GM23338 (cell line): ENCODE measurements at regions not wholly inside any gene's neighbourhood (a gene's known extent, or its start where the extent isn't known, plus 50 kb on each side); places are given as distances from the start of the nearest gene placed in this dataset.

Source experiments
- ATAC-seq: fragments of 200-7000 bp; cut with Tn5 transposase; 3 replicates; pipeline ENCODE4 v1.9.1; 2020
- DNase-seq: peaks from one replicate; pipeline ENCODE4 v3.0.0-alpha.2; 2015; ENCODE audit warnings: low spot score
- H2AFZ ChIP-seq: fragments of 200-600 bp; sonication (generic); 2 replicates; pipeline ENCODE4 v1.8.0; 2016; ENCODE audit warnings: antibody characterized with exemption, mild to moderate bottlenecking, moderate library complexity
- H3F3A ChIP-seq: fragments of 200-600 bp; sonication (generic); replicated peaks from 2 replicates; pipeline ENCODE4 v1.8.0; 2017; ENCODE audit warnings: antibody characterized with exemption, mixed run types, low read depth
- H3K27ac ChIP-seq: fragments of 200-600 bp; sonication (generic); 2 replicates; pipeline ENCODE4 v1.6.1; 2016; ENCODE audit warnings: low read depth
- H3K27me3 ChIP-seq: fragments of 200-600 bp; sonication (generic); 2 replicates; pipeline ENCODE4 v1.8.0; 2016; ENCODE audit warnings: mild to moderate bottlenecking, mixed run types, moderate library complexity; ENCODE audit not compliant: insufficient read depth
- H3K36me3 ChIP-seq: fragments of 200-600 bp; sonication (generic); 2 replicates; pipeline ENCODE4 v1.8.0; 2016; ENCODE audit warnings: mild to moderate bottlenecking; ENCODE audit not compliant: insufficient read depth
- H3K4me1 ChIP-seq: fragments of 200-600 bp; sonication (generic); 2 replicates; pipeline ENCODE4 v1.8.0; 2016; ENCODE audit warnings: mild to moderate bottlenecking, moderate library complexity; ENCODE audit not compliant: insufficient read depth
- H3K4me2 ChIP-seq: fragments of 200-600 bp; sonication (generic); 2 replicates; pipeline ENCODE4 v1.7.1; 2017; ENCODE audit warnings: mixed run types
- H3K4me3 ChIP-seq: fragments of 200-600 bp; sonication (generic); 2 replicates; pipeline ENCODE4 v1.6.1; 2016; ENCODE audit warnings: mixed run types
- H3K79me2 ChIP-seq: fragments of 200-600 bp; sonication (generic); replicated peaks from 2 replicates; pipeline ENCODE4 v1.8.0; 2017; ENCODE audit warnings: mild to moderate bottlenecking; ENCODE audit not compliant: insufficient read depth
- H3K9me2 ChIP-seq: fragments of 200-600 bp; sonication (generic); 2 replicates; pipeline ENCODE4 v1.8.0; 2017; ENCODE audit not compliant: insufficient read depth
- H4K20me1 ChIP-seq: fragments of 200-600 bp; sonication (generic); replicated peaks from 2 replicates; pipeline ENCODE4 v1.8.0; 2017; ENCODE audit warnings: mild to moderate bottlenecking; ENCODE audit not compliant: insufficient read depth
- H3K27ac Mint-ChIP-seq: 2 replicates; pipeline ENCODE4 v1.8.0; 2020; ENCODE audit warnings: inconsistent platforms, mild to moderate bottlenecking, moderate library complexity, mixed read lengths
- H3K27me3 Mint-ChIP-seq: 3 replicates; pipeline ENCODE4 v1.8.0; 2022; ENCODE audit warnings: low read depth, mild to moderate bottlenecking, moderate library complexity, mixed read lengths, inconsistent platforms; ENCODE audit not compliant: insufficient read depth, poor library complexity
- H3K36me3 Mint-ChIP-seq: 3 replicates; pipeline ENCODE4 v1.8.0; 2021; ENCODE audit warnings: low read depth, mild to moderate bottlenecking, inconsistent platforms, moderate library complexity, mixed read lengths
- H3K4me1 Mint-ChIP-seq: 3 replicates; pipeline ENCODE4 v1.8.0; 2020; ENCODE audit warnings: mild to moderate bottlenecking, inconsistent platforms, mixed read lengths
- H3K4me3 Mint-ChIP-seq: 3 replicates; pipeline ENCODE4 v1.8.0; 2021; ENCODE audit warnings: moderate library complexity, mild to moderate bottlenecking, inconsistent platforms, mixed read lengths
- H3K9me3 Mint-ChIP-seq: 3 replicates; pipeline ENCODE4 v1.8.0; 2020; ENCODE audit warnings: moderate library complexity, mild to moderate bottlenecking, inconsistent platforms, mixed read lengths
- CREB1 ChIP-seq: fragments of 250-450 bp; sonication (Bioruptor Pico); IDR thresholded peaks from 2 replicates; pipeline ENCODE4 v1.5.0; 2020; ENCODE audit warnings: low read depth, mild to moderate bottlenecking, moderate library complexity
- EZH2 ChIP-seq: fragments of 200-600 bp; sonication (generic); IDR thresholded peaks from one replicate; pipeline ENCODE4 v1.8.0; 2017; ENCODE audit warnings: antibody characterized with exemption, mild to moderate bottlenecking, low read depth; ENCODE audit not compliant: unreplicated experiment
- EZH2phosphoT487 ChIP-seq: fragments of 200-600 bp; sonication (generic); IDR thresholded peaks from one replicate; pipeline ENCODE4 v1.8.1; 2018; ENCODE audit warnings: antibody characterized with exemption; ENCODE audit not compliant: unreplicated experiment
- JUNB ChIP-seq: IDR thresholded peaks from one replicate; pipeline ENCODE4 v1.6.1; 2016; ENCODE audit warnings: antibody characterized with exemption; ENCODE audit not compliant: unreplicated experiment
- NANOG ChIP-seq: IDR thresholded peaks from 2 replicates; pipeline ENCODE4 v1.6.1; 2016; ENCODE audit warnings: antibody characterized with exemption, borderline replicate concordance
- ZNF114 ChIP-seq: fragments of 250-450 bp; sonication (Bioruptor Pico); IDR thresholded peaks from 2 replicates; pipeline ENCODE4 v1.5.0; 2020; ENCODE audit warnings: mild to moderate bottlenecking, moderate library complexity
- TF ChIP-seq, protein P1 (sequence below): fragments of 250-450 bp; sonication (Bioruptor Pico); IDR thresholded peaks from 2 replicates; pipeline ENCODE4 v1.5.0; 2020; ENCODE audit warnings: mild to moderate bottlenecking, moderate library complexity
- TF ChIP-seq, protein P2 (sequence below): IDR thresholded peaks from 2 replicates; pipeline ENCODE4 v1.6.1; 2016; ENCODE audit warnings: antibody characterized with exemption
- TF ChIP-seq, protein P3 (sequence below): IDR thresholded peaks from one replicate; pipeline ENCODE4 v1.6.1; 2018; ENCODE audit warnings: antibody characterized with exemption; ENCODE audit not compliant: unreplicated experiment

DNA sequence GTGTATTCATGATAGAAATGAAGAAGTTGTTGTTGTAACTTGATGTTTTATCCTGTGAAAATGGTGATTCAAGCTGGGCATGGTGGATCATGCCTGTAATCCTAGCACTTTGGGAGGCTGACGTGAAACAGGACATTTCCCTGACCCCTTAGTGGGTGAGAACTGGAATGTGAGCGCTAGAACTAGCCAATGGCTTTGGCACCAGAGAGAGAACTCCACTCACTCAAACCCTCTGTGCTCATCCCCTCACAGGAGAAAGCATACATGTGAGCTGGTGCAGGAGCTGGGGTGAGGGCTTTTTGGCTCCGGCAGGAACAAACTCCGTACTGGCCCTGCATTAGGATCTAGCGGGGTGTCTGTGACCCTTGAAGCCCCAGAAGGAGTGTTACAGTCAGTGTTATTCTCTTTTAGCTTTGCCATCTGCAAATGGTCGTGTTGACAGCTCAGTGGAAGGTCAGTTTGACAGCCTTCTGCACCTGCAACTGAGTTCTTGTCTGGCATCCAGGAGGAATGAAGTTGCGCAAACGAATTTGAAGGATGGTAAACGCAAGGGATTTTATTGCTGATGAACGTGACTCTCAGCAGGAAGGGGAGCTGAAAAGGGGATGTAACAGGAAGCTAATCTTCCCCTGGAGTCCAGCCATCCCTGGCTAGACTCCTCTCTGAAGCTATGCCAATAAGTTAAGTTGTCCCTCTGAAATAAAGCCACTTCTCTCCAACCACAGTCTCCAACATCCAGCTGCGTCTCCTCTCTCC lies 1016.6 kb upstream of the CADM2 start:
- ATAC-seq, result no peak
- peaks cover 2% of the 10 kb centered on the region; the same call in 1 of the 3 replicates for H3K4me1 Mint-ChIP-seq

DNA sequence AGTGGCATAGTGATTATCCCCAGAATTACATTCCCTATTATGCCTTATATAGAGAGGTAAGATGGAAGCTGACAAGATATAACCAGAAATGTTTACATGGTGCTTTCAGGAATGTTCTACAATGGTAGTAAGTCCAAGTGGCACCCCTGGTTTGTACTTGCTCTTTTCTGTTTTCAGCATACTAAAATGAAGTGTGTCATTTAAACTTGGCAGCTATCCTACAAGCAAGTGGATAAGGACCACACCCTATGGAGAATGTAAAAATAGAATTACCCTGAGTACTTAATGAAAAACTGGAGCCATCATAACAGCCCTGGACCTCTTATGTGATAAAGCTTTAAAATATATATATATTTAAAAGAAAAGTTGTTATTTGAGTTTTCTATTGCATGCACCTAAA lies 1012.7 kb upstream of the CADM2 start:
- Mint-ChIP-seq H3K9me3 (no peaks in the 10 kb centered on the region), H3K27ac (no peak overlapping the region), H3K36me3 (0 out of 3 replicates have a peak, but pooled peaks cover 4% of the 10 kb centered on the region), H3K4me3 (no peak overlapping the region), H3K27me3 (peaks cover 4% of the 10 kb centered on the region), H3K4me1 (peaks cover 2% of the 10 kb centered on the region; the same call in 1 of the 3 replicates)
- Histone ChIP-seq H3K79me2 (no peaks in the 10 kb centered on the region), H3K36me3 (no peaks in the 10 kb centered on the region), H3K4me1 (no peaks in the 10 kb centered on the region), H3K27ac (no peak overlapping the region), H2AFZ (no peak overlapping the region; the same call in 1 of the 2 replicates), H4K20me1 (no peaks in the 10 kb centered on the region), H3K4me2 (no peak overlapping the region), H3K27me3 (no peaks in the 10 kb centered on the region), H3K9me2 (no peaks in the 10 kb centered on the region), H3K4me3 (no peak overlapping the region), H3F3A (no peaks in the 10 kb centered on the region)
- ATAC-seq (no peak), DNase-seq (no peak)
- no peak for TF ChIP-seq CREB1 (CRISPR knock-in tag)
- TF ChIP-seq, protein P1, sequence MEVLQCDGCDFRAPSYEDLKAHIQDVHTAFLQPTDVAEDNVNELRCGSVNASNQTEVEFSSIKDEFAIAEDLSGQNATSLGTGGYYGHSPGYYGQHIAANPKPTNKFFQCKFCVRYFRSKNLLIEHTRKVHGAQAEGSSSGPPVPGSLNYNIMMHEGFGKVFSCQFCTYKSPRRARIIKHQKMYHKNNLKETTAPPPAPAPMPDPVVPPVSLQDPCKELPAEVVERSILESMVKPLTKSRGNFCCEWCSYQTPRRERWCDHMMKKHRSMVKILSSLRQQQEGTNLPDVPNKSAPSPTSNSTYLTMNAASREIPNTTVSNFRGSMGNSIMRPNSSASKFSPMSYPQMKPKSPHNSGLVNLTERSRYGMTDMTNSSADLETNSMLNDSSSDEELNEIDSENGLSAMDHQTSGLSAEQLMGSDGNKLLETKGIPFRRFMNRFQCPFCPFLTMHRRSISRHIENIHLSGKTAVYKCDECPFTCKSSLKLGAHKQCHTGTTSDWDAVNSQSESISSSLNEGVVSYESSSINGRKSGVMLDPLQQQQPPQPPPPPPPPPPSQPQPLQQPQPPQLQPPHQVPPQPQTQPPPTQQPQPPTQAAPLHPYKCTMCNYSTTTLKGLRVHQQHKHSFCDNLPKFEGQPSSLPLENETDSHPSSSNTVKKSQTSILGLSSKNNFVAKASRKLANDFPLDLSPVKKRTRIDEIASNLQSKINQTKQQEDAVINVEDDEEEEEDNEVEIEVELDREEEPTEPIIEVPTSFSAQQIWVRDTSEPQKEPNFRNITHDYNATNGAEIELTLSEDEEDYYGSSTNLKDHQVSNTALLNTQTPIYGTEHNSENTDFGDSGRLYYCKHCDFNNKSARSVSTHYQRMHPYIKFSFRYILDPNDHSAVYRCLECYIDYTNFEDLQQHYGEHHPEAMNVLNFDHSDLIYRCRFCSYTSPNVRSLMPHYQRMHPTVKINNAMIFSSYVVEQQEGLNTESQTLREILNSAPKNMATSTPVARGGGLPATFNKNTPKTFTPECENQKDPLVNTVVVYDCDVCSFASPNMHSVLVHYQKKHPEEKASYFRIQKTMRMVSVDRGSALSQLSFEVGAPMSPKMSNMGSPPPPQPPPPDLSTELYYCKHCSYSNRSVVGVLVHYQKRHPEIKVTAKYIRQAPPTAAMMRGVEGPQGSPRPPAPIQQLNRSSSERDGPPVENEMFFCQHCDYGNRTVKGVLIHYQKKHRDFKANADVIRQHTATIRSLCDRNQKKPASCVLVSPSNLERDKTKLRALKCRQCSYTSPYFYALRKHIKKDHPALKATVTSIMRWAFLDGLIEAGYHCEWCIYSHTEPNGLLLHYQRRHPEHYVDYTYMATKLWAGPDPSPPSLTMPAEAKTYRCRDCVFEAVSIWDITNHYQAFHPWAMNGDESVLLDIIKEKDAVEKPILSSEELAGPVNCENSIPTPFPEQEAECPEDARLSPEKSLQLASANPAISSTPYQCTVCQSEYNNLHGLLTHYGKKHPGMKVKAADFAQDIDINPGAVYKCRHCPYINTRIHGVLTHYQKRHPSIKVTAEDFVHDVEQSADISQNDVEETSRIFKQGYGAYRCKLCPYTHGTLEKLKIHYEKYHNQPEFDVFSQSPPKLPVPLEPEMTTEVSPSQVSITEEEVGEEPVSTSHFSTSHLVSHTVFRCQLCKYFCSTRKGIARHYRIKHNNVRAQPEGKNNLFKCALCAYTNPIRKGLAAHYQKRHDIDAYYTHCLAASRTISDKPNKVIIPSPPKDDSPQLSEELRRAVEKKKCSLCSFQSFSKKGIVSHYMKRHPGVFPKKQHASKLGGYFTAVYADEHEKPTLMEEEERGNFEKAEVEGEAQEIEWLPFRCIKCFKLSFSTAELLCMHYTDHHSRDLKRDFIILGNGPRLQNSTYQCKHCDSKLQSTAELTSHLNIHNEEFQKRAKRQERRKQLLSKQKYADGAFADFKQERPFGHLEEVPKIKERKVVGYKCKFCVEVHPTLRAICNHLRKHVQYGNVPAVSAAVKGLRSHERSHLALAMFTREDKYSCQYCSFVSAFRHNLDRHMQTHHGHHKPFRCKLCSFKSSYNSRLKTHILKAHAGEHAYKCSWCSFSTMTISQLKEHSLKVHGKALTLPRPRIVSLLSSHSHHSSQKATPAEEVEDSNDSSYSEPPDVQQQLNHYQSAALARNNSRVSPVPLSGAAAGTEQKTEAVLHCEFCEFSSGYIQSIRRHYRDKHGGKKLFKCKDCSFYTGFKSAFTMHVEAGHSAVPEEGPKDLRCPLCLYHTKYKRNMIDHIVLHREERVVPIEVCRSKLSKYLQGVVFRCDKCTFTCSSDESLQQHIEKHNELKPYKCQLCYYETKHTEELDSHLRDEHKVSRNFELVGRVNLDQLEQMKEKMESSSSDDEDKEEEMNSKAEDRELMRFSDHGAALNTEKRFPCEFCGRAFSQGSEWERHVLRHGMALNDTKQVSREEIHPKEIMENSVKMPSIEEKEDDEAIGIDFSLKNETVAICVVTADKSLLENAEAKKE (CRISPR knock-in tag), result no peak
- TF ChIP-seq, protein P2, sequence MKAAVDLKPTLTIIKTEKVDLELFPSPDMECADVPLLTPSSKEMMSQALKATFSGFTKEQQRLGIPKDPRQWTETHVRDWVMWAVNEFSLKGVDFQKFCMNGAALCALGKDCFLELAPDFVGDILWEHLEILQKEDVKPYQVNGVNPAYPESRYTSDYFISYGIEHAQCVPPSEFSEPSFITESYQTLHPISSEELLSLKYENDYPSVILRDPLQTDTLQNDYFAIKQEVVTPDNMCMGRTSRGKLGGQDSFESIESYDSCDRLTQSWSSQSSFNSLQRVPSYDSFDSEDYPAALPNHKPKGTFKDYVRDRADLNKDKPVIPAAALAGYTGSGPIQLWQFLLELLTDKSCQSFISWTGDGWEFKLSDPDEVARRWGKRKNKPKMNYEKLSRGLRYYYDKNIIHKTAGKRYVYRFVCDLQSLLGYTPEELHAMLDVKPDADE, result no peak
- TF ChIP-seq ZNF114 (CRISPR knock-in tag), result no peak

More for the DNA sequence above, 1016.6 kb upstream of the CADM2 start:
- TF ChIP-seq CREB1 (CRISPR knock-in tag) (no peak), JUNB (no peak), ZNF114 (CRISPR knock-in tag) (no peak), EZH2phosphoT487 (no peak), EZH2 (no peak), NANOG (no peak)
- TF ChIP-seq, protein P3, sequence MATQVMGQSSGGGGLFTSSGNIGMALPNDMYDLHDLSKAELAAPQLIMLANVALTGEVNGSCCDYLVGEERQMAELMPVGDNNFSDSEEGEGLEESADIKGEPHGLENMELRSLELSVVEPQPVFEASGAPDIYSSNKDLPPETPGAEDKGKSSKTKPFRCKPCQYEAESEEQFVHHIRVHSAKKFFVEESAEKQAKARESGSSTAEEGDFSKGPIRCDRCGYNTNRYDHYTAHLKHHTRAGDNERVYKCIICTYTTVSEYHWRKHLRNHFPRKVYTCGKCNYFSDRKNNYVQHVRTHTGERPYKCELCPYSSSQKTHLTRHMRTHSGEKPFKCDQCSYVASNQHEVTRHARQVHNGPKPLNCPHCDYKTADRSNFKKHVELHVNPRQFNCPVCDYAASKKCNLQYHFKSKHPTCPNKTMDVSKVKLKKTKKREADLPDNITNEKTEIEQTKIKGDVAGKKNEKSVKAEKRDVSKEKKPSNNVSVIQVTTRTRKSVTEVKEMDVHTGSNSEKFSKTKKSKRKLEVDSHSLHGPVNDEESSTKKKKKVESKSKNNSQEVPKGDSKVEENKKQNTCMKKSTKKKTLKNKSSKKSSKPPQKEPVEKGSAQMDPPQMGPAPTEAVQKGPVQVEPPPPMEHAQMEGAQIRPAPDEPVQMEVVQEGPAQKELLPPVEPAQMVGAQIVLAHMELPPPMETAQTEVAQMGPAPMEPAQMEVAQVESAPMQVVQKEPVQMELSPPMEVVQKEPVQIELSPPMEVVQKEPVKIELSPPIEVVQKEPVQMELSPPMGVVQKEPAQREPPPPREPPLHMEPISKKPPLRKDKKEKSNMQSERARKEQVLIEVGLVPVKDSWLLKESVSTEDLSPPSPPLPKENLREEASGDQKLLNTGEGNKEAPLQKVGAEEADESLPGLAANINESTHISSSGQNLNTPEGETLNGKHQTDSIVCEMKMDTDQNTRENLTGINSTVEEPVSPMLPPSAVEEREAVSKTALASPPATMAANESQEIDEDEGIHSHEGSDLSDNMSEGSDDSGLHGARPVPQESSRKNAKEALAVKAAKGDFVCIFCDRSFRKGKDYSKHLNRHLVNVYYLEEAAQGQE, result no peak
- Histone ChIP-seq H2AFZ (peak overlapping the region; percentile 72), H3K9me2 (no peaks in the 10 kb centered on the region), H3K27ac (no peak overlapping the region), H3K4me2 (no peak overlapping the region), H3F3A (no peaks in the 10 kb centered on the region), H3K79me2 (no peaks in the 10 kb centered on the region), H3K4me3 (no peak overlapping the region), H3K27me3 (no peaks in the 10 kb centered on the region), H4K20me1 (no peaks in the 10 kb centered on the region), H3K36me3 (no peaks in the 10 kb centered on the region), H3K4me1 (no peaks in the 10 kb centered on the region)
- H3K4me3 Mint-ChIP-seq, result no peak overlapping the region
- H3K27me3 Mint-ChIP-seq, result peaks cover 7% of the 10 kb centered on the region
- DNase-seq, result no peak
- H3K27ac Mint-ChIP-seq, result no peak overlapping the region
- H3K9me3 Mint-ChIP-seq, result no peaks in the 10 kb centered on the region
- 0 out of 3 replicates have a peak, but pooled peaks cover 4% of the 10 kb centered on the region for H3K36me3 Mint-ChIP-seq
